HG03558 (cell line): ENCODE measurements at regions not wholly inside any gene's neighbourhood (a gene's known extent, or its start where the extent isn't known, plus 50 kb on each side); places are given as distances from the start of the nearest gene placed in this dataset.

Source experiments
- ATAC-seq: cut with Tn5 transposase; IDR thresholded peaks from one replicate; pipeline ENCODE4 v1.9.1; 2021; ENCODE audit warnings: moderate number of reproducible peaks; ENCODE audit not compliant: unreplicated experiment; ENCODE audit errors: extremely low read depth

GRCh38 chr13:82751206-82751605 is 1131.1 kb downstream of the SLITRK1 start:
- ATAC-seq: no peak

- ATAC-seq: no peak
Observed at GRCh38 chr13:82749551-82749950, 1132.7 kb downstream of the SLITRK1 start.

- ATAC-seq: no peak
Observed at GRCh38 chr13:82747958-82748357, 1134.3 kb downstream of the SLITRK1 start.

- no peak for ATAC-seq
Observed at GRCh38 chr13:82747291-82747690, 1135.0 kb downstream of the SLITRK1 start.

GRCh38 chr13:82740442-82740841 is 1141.8 kb downstream of the SLITRK1 start:
- ATAC-seq: no peak

GRCh38 chr13:82739881-82740280 is 1142.4 kb downstream of the SLITRK1 start:
- ATAC-seq: no peak

GRCh38 chr13:82729401-82729800 is 1152.9 kb downstream of the SLITRK1 start:
- no peak for ATAC-seq

GRCh38 chr13:82720986-82721385 is 1161.3 kb downstream of the SLITRK1 start:
- ATAC-seq: no peak

GRCh38 chr13:82719987-82720386 is 1162.3 kb downstream of the SLITRK1 start:
- ATAC-seq: no peak

GRCh38 chr13:82717249-82717648 is 1165.0 kb downstream of the SLITRK1 start:
- ATAC-seq: no peak

- no peak for ATAC-seq
Observed at GRCh38 chr13:82713687-82714405, 1168.4 kb downstream of the SLITRK1 start.

GRCh38 chr13:82702513-82702912 is 1179.8 kb downstream of the SLITRK1 start:
- ATAC-seq: no peak

GRCh38 chr13:82701020-82701419 is 1181.3 kb downstream of the SLITRK1 start:
- no peak for ATAC-seq

GRCh38 chr13:82698941-82699340 is 1183.3 kb downstream of the SLITRK1 start:
- ATAC-seq: no peak

GRCh38 chr13:82698383-82698782 is 1183.9 kb downstream of the SLITRK1 start:
- ATAC-seq: no peak

GRCh38 chr13:82693607-82694006 is 1188.7 kb downstream of the SLITRK1 start:
- no peak for ATAC-seq

- ATAC-seq: peak; percentile 80
Observed at GRCh38 chr13:82688400-82688994, 1193.8 kb downstream of the SLITRK1 start.

GRCh38 chr13:82687884-82688283 is 1194.4 kb downstream of the SLITRK1 start:
- no peak for ATAC-seq

GRCh38 chr13:82681535-82681934 is 1200.7 kb downstream of the SLITRK1 start:
- no peak for ATAC-seq

GRCh38 chr13:82678052-82678451 is 1204.2 kb downstream of the SLITRK1 start:
- ATAC-seq: no peak

GRCh38 chr13:82675024-82675423 is 1207.2 kb downstream of the SLITRK1 start:
- ATAC-seq: no peak

- no peak for ATAC-seq
Observed at GRCh38 chr13:82674546-82674945, 1207.7 kb downstream of the SLITRK1 start.
